ENCODE measurements at regions not wholly inside any gene's neighbourhood (a gene's known extent, or its start where the extent isn't known, plus 50 kb on each side); places are given as distances from the start of the nearest gene placed in this dataset.

GRCh38 chr4:152021788-152022438 lies 261.1 kb upstream of the GATB start:
- no peak for DNase-seq (ENCODE audit: low spot score)

- no peak for DNase-seq (ENCODE audit: low spot score)
Observed at GRCh38 chr4:152020073-152020472, 259.3 kb upstream of the GATB start.

GRCh38 chr4:152016303-152016620 lies 255.5 kb upstream of the GATB start:
- DNase-seq (ENCODE audit: low spot score) = no peak

GRCh38 chr4:152015597-152016302 lies 254.9 kb upstream of the GATB start:
- DNase-seq (ENCODE audit: low spot score) = no peak

DNA sequence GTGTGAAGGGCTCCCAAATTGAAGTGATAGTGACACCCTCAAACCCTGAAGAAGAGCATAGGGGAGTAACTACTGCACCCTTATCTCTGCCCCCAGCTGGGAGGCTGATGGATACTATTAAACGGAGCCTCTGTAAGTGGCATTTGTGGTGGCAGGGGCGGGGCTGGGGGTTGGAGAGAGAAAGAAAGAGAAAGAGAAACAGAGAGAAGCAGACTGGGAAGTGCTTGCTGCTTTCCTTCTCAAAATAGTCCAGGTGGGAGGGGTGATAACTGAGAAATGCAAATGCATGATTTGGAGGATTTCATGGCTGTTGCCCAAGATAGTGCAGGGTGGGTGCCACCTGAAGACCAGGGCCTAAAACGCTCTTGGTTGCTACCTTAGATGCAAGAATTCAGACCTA lies 253.5 kb upstream of the GATB start:
- no peak for DNase-seq (ENCODE audit: low spot score)

- DNase-seq (ENCODE audit: low spot score) = no peak
Observed at GRCh38 chr4:152011469-152011868, 250.7 kb upstream of the GATB start.

DNA sequence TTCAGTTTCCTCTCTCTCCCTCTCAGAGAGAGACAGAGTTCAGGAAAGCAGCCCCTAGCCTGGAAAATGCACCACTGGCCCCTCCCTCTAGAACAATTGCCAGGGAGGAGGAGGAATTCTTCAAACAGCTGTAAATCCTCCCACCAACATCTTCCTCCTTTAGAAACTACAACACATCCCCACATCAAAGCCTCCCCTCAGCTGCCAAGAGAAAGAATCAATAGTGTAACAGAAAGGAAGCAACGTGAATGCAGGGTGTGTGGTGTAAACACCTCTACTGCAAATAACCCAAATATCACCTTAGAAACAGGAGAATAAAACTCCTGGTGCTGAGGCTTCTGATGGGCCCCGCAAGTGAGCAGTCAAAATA lies 249.9 kb upstream of the GATB start:
- DNase-seq (ENCODE audit: low spot score) = no peak

DNA sequence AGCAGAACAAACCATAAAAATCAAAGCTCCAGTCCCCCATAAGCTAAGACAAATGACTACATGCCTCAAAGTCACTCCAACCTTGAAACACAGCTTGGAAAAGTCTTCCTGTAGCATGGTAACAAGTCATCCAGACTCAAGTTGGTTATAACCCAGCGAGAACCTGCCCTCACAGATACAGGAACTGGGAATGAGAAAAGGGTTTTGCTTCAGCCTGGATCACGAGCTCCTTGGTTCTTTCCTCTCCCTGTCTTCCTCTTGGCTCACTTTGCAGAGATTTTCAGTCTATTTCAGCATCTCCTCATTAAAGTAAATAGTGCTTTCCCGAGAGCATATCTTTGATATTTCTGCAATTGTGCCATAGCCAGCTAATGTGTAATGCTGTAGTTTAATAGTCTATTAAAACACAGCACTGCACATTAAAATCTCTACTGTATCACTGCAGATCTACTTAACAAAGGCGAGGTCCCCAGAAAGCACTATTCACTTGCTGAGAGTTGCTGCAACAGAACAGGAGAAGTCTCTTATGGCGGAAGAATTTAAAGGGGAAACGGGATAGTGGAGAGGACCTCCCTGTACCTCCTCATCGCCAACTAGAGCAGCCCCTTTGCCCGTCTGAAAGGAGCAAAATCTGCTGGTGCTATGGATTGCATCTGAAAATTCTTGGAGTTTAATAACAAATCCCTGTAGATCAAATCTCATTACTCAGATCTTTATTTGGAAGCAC lies 249.3 kb upstream of the GATB start:
- no peak for DNase-seq (ENCODE audit: low spot score)

- DNase-seq (ENCODE audit: low spot score) = peak; percentile 24
Observed at GRCh38 chr4:152009031-152009670, 248.3 kb upstream of the GATB start.

DNA sequence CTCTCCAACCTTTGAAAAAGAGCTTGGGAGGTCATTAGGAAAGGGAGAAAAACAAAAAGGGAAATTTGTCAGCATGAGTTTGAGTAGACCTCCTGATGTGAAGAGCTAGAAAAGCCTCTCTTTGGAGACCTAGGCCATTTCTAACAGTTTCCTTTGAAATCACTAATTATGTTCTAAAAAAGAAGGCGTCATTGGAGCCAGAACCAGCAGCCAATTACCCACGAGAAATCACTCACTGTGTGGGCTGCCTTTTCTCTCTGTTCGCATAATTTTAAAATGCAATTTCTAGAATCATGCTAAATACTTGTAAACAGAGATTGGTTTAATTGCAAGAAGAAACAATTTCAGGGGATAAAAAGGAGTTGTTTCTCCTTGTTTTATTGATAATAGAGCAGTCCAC lies 246.3 kb upstream of the GATB start:
- DNase-seq (ENCODE audit: low spot score) = no peak

GRCh38 chr4:152004801-152005200 lies 244.0 kb upstream of the GATB start:
- DNase-seq (ENCODE audit: low spot score) = no peak

DNA sequence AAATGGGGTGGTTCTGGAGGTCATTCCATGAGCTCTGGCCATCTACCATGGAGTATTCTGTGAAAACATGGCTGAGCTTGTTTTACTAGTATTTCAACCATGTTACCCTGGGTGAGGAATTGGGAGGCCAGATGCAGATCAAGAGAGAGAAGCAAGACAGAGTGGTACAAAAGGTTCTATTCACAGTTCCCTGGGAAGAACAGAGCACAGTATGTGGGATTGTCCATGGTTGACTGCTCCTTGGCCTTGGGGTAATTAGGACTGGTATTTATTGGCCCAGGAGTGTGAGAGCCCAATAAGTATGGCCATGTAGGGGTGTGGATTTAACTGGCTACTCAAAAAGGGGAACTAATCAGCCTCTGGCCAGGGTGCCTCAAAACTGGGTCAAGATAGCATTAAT lies 239.7 kb upstream of the GATB start:
- DNase-seq (ENCODE audit: low spot score) = no peak

- DNase-seq (ENCODE audit: low spot score) = no peak
Observed at GRCh38 chr4:151998723-151999122, 237.9 kb upstream of the GATB start.

GRCh38 chr4:151997461-151997860 lies 236.7 kb upstream of the GATB start:
- no peak for DNase-seq (ENCODE audit: low spot score)

- DNase-seq (ENCODE audit: low spot score) = no peak
Observed at GRCh38 chr4:151994429-151994828, 233.6 kb upstream of the GATB start.

- DNase-seq (ENCODE audit: low spot score) = no peak
Observed at GRCh38 chr4:151993521-151993920, 232.7 kb upstream of the GATB start.

GRCh38 chr4:151992332-151993154 lies 231.7 kb upstream of the GATB start:
- no peak for DNase-seq (ENCODE audit: low spot score)

GRCh38 chr4:151991884-151992167 lies 231.0 kb upstream of the GATB start:
- DNase-seq (ENCODE audit: low spot score) = no peak

- DNase-seq (ENCODE audit: low spot score) = no peak
Observed at GRCh38 chr4:151991001-151991883, 230.4 kb upstream of the GATB start.

- DNase-seq (ENCODE audit: low spot score) = peak; percentile 95
Observed at GRCh38 chr4:151990201-151990600, 229.4 kb upstream of the GATB start.

GRCh38 chr4:151988591-151988990 lies 227.8 kb upstream of the GATB start:
- no peak for DNase-seq (ENCODE audit: low spot score)
